ENCODE measurements at regions not wholly inside any gene's neighbourhood (a gene's known extent, or its start where the extent isn't known, plus 50 kb on each side); places are given as distances from the start of the nearest gene placed in this dataset.

- H3K79me1 ChIP-seq (ENCODE audit: insufficient read depth, low read depth, low read length, poor library complexity, severe bottlenecking): no peaks in the 10 kb centered on the region
- H4K20me1 ChIP-seq (ENCODE audit: control insufficient read depth, insufficient read depth, insufficient read length): no peaks in the 10 kb centered on the region
- no peak overlapping the region for H2AFZ ChIP-seq (ENCODE audit: low read length)
- H3K79me2 ChIP-seq (ENCODE audit: insufficient read depth, low read length): no peaks in the 10 kb centered on the region
- H3K18ac ChIP-seq (ENCODE audit: insufficient read length, low read depth, low read length): no peak overlapping the region
- no peak overlapping the region for H4K91ac ChIP-seq (ENCODE audit: insufficient read length, low read depth, low read length)
- no peak overlapping the region for H3K9ac ChIP-seq (ENCODE audit: extremely low read depth, insufficient read length, low read length)
- no peak overlapping the region for H3K27ac ChIP-seq (ENCODE audit: insufficient read length, low read depth, low read length)
- no peaks in the 10 kb centered on the region for H3K4me1 ChIP-seq (ENCODE audit: insufficient read depth, low read length)
- no peak overlapping the region for H3K14ac ChIP-seq (ENCODE audit: insufficient read depth, low read length)
- no peak overlapping the region for H2BK120ac ChIP-seq (ENCODE audit: low read depth, low read length, poor library complexity, severe bottlenecking)
- Mint-ChIP-seq H3K4me1 (peaks cover 0 to 4% of the 10 kb centered on the region in 2 experiments; a peak in 2 of 4 replicates), H3K36me3 (ENCODE audit: insufficient read depth in 1 of 3, low read depth in 3 of 3) (no peaks in the 10 kb centered on the region), H3K4me3 (no peak overlapping the region), H3K27ac (no peak overlapping the region), H3K9me3 (no peaks in the 10 kb centered on the region), H3K27me3 (ENCODE audit: low read depth) (no peaks in the 10 kb centered on the region)
- TF ChIP-seq CTCF (conservative IDR thresholded peaks at IDR 0.05): no peak
- H2BK5ac ChIP-seq (ENCODE audit: insufficient read length, low read length): no peak overlapping the region
- no peaks in the 10 kb centered on the region for H3K23me2 ChIP-seq (ENCODE audit: insufficient read length, low read depth, low read length, poor library complexity, severe bottlenecking)
- H4K5ac ChIP-seq (ENCODE audit: insufficient read length, low read depth, low read length): no peak overlapping the region
- no peak overlapping the region for H3K23ac ChIP-seq (ENCODE audit: insufficient read length, low read depth, low read length)
- H4K8ac ChIP-seq (replicated peaks; ENCODE audit: insufficient read length, low read depth, low read length): no peak overlapping the region
- no CpG with 5 or more reads among the region's 4 CpGs for WGBS (ENCODE audit: extremely low coverage, insufficient read length, low lambda C conversion rate)
- DNase-seq: no peak
- H2AK5ac ChIP-seq (ENCODE audit: insufficient read length, low read length): no peak overlapping the region
- H3K9me3 ChIP-seq (ENCODE audit: control insufficient read depth, low read depth, low read length): no peaks in the 10 kb centered on the region
- no peak overlapping the region for H3K4ac ChIP-seq (ENCODE audit: low read depth, low read length)
- H2BK15ac ChIP-seq (ENCODE audit: low read depth, low read length): no peak overlapping the region
- H3K4me2 ChIP-seq (ENCODE audit: insufficient read depth, insufficient read length, low read length): no peak overlapping the region
- H2BK20ac ChIP-seq (ENCODE audit: low read depth, low read length, poor library complexity, severe bottlenecking): no peak overlapping the region
- H2BK12ac ChIP-seq (ENCODE audit: insufficient read length, low read depth, low read length): no peak overlapping the region
- no peak overlapping the region for H3K56ac ChIP-seq (ENCODE audit: insufficient read length, low read depth, low read length)
- H3T11ph ChIP-seq (ENCODE audit: low read length): no peak overlapping the region
- no peaks in the 10 kb centered on the region for H3K27me3 ChIP-seq (ENCODE audit: insufficient read depth, low read length)
These were observed 137.3 kb downstream of the ZNF281 start for GRCh38 chr1:200272481-200273068.

Data from H9 (cell line).